Activated CD8-positive, alpha-beta T cell treated with anti-CD3 and anti-CD28 coated beads for 36 hours (primary cell): ENCODE measurements at regions not wholly inside any gene's neighbourhood (a gene's known extent, or its start where the extent isn't known, plus 50 kb on each side); places are given as distances from the start of the nearest gene placed in this dataset.

Experiments
- ATAC-seq: fragments of 200-7000 bp; cut with Tn5 transposase; one replicate; pipeline ENCODE4 v1.10.0; 2021; ENCODE audit warnings: mild to moderate bottlenecking, moderate library complexity
- CTCF ChIA-PET: fragments of 350-600 bp; sonication (Branson Sonifier 250); formaldehyde crosslinking; loops from one replicate; lab custom pipeline; 2021; ENCODE audit warnings: antibody characterized with exemption; lab: Charles Lee
- POLR2A ChIA-PET: fragments of 350-600 bp; sonication (Branson Sonifier 250); formaldehyde crosslinking; loops from one replicate; lab custom pipeline; 2021; ENCODE audit warnings: antibody characterized with exemption; lab: Charles Lee
- DNase-seq: peaks from one replicate; pipeline ENCODE4 v3.0.0-alpha.2; 2020
- H3K27ac Mint-ChIP-seq: one replicate; pipeline ENCODE4 v1.8.0; 2021; ENCODE audit warnings: mild to moderate bottlenecking, mixed read lengths
- H3K27me3 Mint-ChIP-seq: one replicate; pipeline ENCODE4 v1.8.0; 2021; ENCODE audit warnings: mixed read lengths
- H3K36me3 Mint-ChIP-seq: one replicate; pipeline ENCODE4 v1.8.0; 2021; ENCODE audit warnings: low read depth, mixed read lengths
- H3K4me1 Mint-ChIP-seq: one replicate; pipeline ENCODE4 v1.8.0; 2021; ENCODE audit warnings: low read depth, mixed read lengths
- H3K4me3 Mint-ChIP-seq: one replicate; pipeline ENCODE4 v1.8.0; 2021; ENCODE audit warnings: mild to moderate bottlenecking, moderate library complexity, mixed read lengths
- H3K9me3 Mint-ChIP-seq: one replicate; pipeline ENCODE4 v1.8.0; 2021; ENCODE audit warnings: mixed read lengths
- CTCF ChIP-seq: fragments of 200-600 bp; IDR thresholded peaks from one replicate; pipeline ENCODE4 v1.8.0; 2022; ENCODE audit warnings: antibody characterized with exemption, mild to moderate bottlenecking
- intact Hi-C: fragments of 100-400 bp; cut with micrococcal nuclease; formaldehyde crosslinking; loops from one replicate; pipeline ENCODE4 v1.10.0; 2022

GRCh38 chr4:175470131-175470530 is 341.9 kb downstream of the GPM6A start:
- POLR2A ChIA-PET, result no interaction called here

GRCh38 chr4:175480404-175480803 is 331.7 kb downstream of the GPM6A start:
- ATAC-seq (no peak), DNase-seq (no peak)
- H3K36me3 Mint-ChIP-seq, result no peaks in the 10 kb centered on the region
- POLR2A ChIA-PET, result no interaction called here
- no peaks in the 10 kb centered on the region for H3K4me1 Mint-ChIP-seq
- H3K4me3 Mint-ChIP-seq, result no peak overlapping the region
- no peak overlapping the region for H3K27ac Mint-ChIP-seq
- no peak for TF ChIP-seq CTCF
- H3K27me3 Mint-ChIP-seq, result no peaks in the 10 kb centered on the region
- intact Hi-C loops, result no loop called here
- no peaks in the 10 kb centered on the region for H3K9me3 Mint-ChIP-seq
- CTCF ChIA-PET, result no interaction called here

More at GRCh38 chr4:175470131-175470530, 341.9 kb downstream of the GPM6A start:
- Mint-ChIP-seq H3K9me3 (peaks cover 4% of the 10 kb centered on the region), H3K4me3 (no peak overlapping the region), H3K4me1 (no peaks in the 10 kb centered on the region), H3K27me3 (no peaks in the 10 kb centered on the region), H3K36me3 (no peaks in the 10 kb centered on the region), H3K27ac (no peak overlapping the region)
- ATAC-seq (no peak), DNase-seq (no peak)
- intact Hi-C loops, result no loop called here
- CTCF ChIA-PET, result no interaction called here
- TF ChIP-seq CTCF, result no peak

GRCh38 chr4:175499735-175500352 is 312.2 kb downstream of the GPM6A start:
- no peaks in the 10 kb centered on the region for H3K4me1 Mint-ChIP-seq
- ChIA-PET CTCF (no interaction called here), POLR2A (no interaction called here)
- ATAC-seq (no peak), DNase-seq (no peak)
- H3K9me3 Mint-ChIP-seq, result peaks cover 1% of the 10 kb centered on the region
- intact Hi-C loops, result no loop called here
- no peaks in the 10 kb centered on the region for H3K27me3 Mint-ChIP-seq
- H3K4me3 Mint-ChIP-seq, result no peak overlapping the region
- no peak overlapping the region for H3K27ac Mint-ChIP-seq
- H3K36me3 Mint-ChIP-seq, result no peaks in the 10 kb centered on the region
- no peak for TF ChIP-seq CTCF

- POLR2A ChIA-PET, result no interaction called here
- no peaks in the 10 kb centered on the region for H3K4me1 Mint-ChIP-seq
- CTCF ChIA-PET, result no interaction called here
- ATAC-seq (no peak), DNase-seq (no peak)
- H3K9me3 Mint-ChIP-seq, result peaks cover 1% of the 10 kb centered on the region
- H3K4me3 Mint-ChIP-seq, result no peak overlapping the region
- no peak overlapping the region for H3K27ac Mint-ChIP-seq
- intact Hi-C loops, result no loop called here
- no peaks in the 10 kb centered on the region for H3K36me3 Mint-ChIP-seq
- TF ChIP-seq CTCF, result no peak
- H3K27me3 Mint-ChIP-seq, result no peaks in the 10 kb centered on the region
Observed at GRCh38 chr4:175504318-175504717, 307.7 kb downstream of the GPM6A start.

GRCh38 chr4:175509320-175509719 is 302.7 kb downstream of the GPM6A start:
- Mint-ChIP-seq H3K9me3 (peaks cover 1% of the 10 kb centered on the region), H3K27me3 (no peaks in the 10 kb centered on the region), H3K27ac (no peak overlapping the region), H3K4me3 (no peak overlapping the region), H3K36me3 (no peaks in the 10 kb centered on the region), H3K4me1 (no peaks in the 10 kb centered on the region)
- DNase-seq, result no peak
- no peak for TF ChIP-seq CTCF
- intact Hi-C loops, result no loop called here
- ChIA-PET POLR2A (no interaction called here), CTCF (no interaction called here)
- no peak for ATAC-seq
